Esophagus muscularis mucosa (tissue), 4 donors: ENCODE measurements at regions not wholly inside any gene's neighbourhood (a gene's known extent, or its start where the extent isn't known, plus 50 kb on each side); places are given as distances from the start of the nearest gene placed in this dataset.
A peak's percentile ranks its signal among the peaks of the same experiment; 100 is the strongest.

Source experiments
- DNase-seq: peaks from one replicate; pipeline ENCODE4 v3.0.0-alpha.2; 2017; ENCODE audit errors: extremely low spot score
- H3K27ac ChIP-seq, 4 donors: fragments of 200-600 bp; sonication (generic); replicated peaks in 1 of 4; 1 replicate in 3 of 4; 2 replicates in 1 of 4; pipeline ENCODE4 v1.5.1; 2016 to 2019; ENCODE audit warnings: mild to moderate bottlenecking in 1 of 4
- H3K27me3 ChIP-seq, 4 donors: fragments of 200-600 bp; sonication (generic); one replicate each; pipeline versions ENCODE4 v1.5.1 to v1.6.0; 2016 to 2019
- H3K36me3 ChIP-seq, 4 donors: fragments of 200-600 bp; sonication (generic); one replicate each; pipeline ENCODE4 v1.5.1; 2016 to 2019
- H3K4me1 ChIP-seq, 4 donors: fragments of 200-600 bp; sonication (generic); one replicate each; pipeline ENCODE4 v1.5.1; 2016 to 2019
- H3K4me3 ChIP-seq, 4 donors: fragments of 200-600 bp; sonication (generic); 1 replicate in 2 of 4; 2 replicates in 2 of 4; pipeline ENCODE4 v1.5.1; 2016 to 2019; ENCODE audit warnings: mild to moderate bottlenecking in 4 of 4, moderate library complexity in 1 of 4
- H3K9me3 ChIP-seq, 4 donors: fragments of 200-600 bp; sonication (generic); 1 replicate in 3 of 4; 2 replicates in 1 of 4; pipeline ENCODE4 v1.5.1; 2016 to 2019
- EP300 ChIP-seq: sonication (generic); formaldehyde crosslinking; IDR thresholded peaks from one replicate; pipeline ENCODE4 v1.6.1; 2017; ENCODE audit warnings: antibody characterized with exemption
- POLR2A ChIP-seq: fragments of 450-650 bp; IDR thresholded peaks from one replicate; pipeline ENCODE4 v1.6.1; 2017; ENCODE audit warnings: antibody characterized with exemption, moderate library complexity, mild to moderate bottlenecking, low read depth
- POLR2AphosphoS5 ChIP-seq, 2 donors: sonication (generic); formaldehyde crosslinking; IDR thresholded peaks; one replicate each; pipeline ENCODE4 v1.6.1; 2017; ENCODE audit warnings: antibody characterized with exemption in 2 of 2
- WGBS: methylation state at CpG from one replicate; pipeline ENCODE4 v1.1.5; 2018; 5-methylcytosine and 5-hydroxymethylcytosine counted together
- intact Hi-C: fragments of 100-400 bp; cut with DNase I; formaldehyde crosslinking; loops from one replicate; pipeline ENCODE4 v1.15.1; 2023
- TF ChIP-seq, protein P1 (sequence below), 3 experiments: fragments of 200-600 bp in 2 of 3; fragments of 450-650 bp in 1 of 3; sonication (generic) in 2 of 3; IDR thresholded peaks; one replicate each; pipeline ENCODE4 v1.5.1; 2017 to 2019; ENCODE audit warnings: antibody characterized with exemption in 3 of 3, mild to moderate bottlenecking in 2 of 3, moderate library complexity in 1 of 3

DNA sequence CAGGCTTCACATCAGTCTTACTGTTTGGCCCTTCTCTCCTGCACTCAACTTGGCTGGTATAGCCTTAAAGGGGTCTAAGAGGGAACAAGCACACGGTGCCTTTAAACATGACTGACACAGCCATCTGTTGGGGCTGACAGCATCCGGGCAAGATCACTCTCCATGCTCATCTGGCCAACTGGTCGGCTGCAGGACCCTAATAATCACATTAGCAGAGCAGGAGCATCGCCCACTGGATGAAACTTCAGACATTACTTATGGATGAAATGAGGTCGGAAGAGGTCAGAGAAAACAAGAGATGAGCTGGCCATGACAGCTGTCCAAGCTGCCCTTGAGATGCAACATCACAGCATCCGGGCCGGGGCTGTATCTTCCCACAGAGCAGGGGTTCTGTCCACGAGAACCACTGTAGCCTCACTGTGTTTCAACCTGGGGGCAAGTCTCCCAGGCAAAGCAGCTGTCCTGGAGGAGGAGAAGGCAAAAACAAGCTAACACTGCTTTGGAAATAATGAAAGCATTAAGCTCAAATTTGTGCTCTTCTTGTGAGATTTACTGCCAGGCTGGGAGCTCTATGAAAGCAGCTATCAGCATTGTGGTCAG, 94.4 kb upstream of the TTC29 start:
- H3K4me1 ChIP-seq = peaks cover 0 to 35% (median 29%) of the 10 kb centered on the region in 4 donors

DNA sequence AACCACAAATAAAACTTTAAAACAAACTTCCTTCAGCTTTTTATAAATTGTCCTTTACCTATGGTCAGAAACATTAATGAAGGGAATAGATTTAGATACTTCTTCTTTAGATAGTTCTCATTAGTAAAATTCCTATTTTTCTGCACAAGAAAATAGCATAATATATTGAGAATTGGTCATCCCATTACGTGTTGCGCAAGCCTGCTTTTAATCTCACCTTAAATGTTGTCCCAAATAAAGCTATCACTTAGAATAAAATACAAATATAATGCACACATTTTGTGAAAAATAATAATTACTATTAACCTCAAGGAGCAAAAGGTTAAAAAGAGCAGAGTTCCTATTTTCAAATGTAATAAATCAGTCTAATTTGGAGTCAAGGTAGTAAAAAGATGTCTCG, 95.2 kb upstream of the TTC29 start:
- no peak for TF ChIP-seq POLR2AphosphoS5 (IDR thresholded peaks at IDR 0.05)
- TF ChIP-seq, protein P1, sequence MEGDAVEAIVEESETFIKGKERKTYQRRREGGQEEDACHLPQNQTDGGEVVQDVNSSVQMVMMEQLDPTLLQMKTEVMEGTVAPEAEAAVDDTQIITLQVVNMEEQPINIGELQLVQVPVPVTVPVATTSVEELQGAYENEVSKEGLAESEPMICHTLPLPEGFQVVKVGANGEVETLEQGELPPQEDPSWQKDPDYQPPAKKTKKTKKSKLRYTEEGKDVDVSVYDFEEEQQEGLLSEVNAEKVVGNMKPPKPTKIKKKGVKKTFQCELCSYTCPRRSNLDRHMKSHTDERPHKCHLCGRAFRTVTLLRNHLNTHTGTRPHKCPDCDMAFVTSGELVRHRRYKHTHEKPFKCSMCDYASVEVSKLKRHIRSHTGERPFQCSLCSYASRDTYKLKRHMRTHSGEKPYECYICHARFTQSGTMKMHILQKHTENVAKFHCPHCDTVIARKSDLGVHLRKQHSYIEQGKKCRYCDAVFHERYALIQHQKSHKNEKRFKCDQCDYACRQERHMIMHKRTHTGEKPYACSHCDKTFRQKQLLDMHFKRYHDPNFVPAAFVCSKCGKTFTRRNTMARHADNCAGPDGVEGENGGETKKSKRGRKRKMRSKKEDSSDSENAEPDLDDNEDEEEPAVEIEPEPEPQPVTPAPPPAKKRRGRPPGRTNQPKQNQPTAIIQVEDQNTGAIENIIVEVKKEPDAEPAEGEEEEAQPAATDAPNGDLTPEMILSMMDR (IDR thresholded peaks at IDR 0.05) = no peak
- Histone ChIP-seq H3K36me3 (no peaks in the 10 kb centered on the region), H3K4me3 (no peak overlapping the region), H3K27ac (no peak overlapping the region), H3K4me1 (peaks cover 0 to 29% (median 28%) of the 10 kb centered on the region in 4 donors), H3K27me3 (no peaks in the 10 kb centered on the region), H3K9me3 (no peaks in the 10 kb centered on the region)
- intact Hi-C loops = no loop called here
- 94% methylated on average over 3 of the region's 3 CpGs for WGBS
- no peak for DNase-seq

More for the DNA sequence above, 94.4 kb upstream of the TTC29 start:
- Histone ChIP-seq H3K36me3 (no peaks in the 10 kb centered on the region), H3K4me3 (no peak overlapping the region), H3K27me3 (no peaks in the 10 kb centered on the region), H3K9me3 (no peaks in the 10 kb centered on the region), H3K27ac (no peak overlapping the region)
- intact Hi-C loops = no loop called here
- 85% methylated on average over 8 of the region's 8 CpGs for WGBS
- DNase-seq = no peak
- TF ChIP-seq, protein P1 (IDR thresholded peaks at IDR 0.05) = no peak
- TF ChIP-seq EP300 = no peak
- no peak for TF ChIP-seq POLR2A
- no peak for TF ChIP-seq POLR2AphosphoS5 (IDR thresholded peaks at IDR 0.05)

DNA sequence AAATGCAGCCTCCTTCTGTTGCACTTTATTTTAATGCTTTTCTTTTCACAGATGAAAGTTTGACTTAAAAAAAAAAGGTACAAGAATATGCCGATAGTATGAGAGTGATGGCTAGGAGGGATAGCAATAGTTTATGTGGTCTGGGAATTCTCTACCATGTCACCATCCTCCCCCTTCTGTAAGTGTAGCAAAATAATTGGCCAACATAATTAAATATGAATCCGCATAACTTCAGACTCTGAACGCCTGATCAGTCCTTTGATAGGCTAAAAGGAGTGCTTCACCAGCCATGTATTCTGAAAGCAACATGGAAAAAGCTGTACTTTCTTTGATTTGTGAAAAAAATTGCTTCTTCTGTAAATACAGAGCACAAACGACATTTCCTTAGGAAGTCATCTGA, 95.7 kb upstream of the TTC29 start:
- H3K9me3 ChIP-seq = no peaks in the 10 kb centered on the region
- TF ChIP-seq EP300 (no peak), POLR2A (no peak), POLR2AphosphoS5 (IDR thresholded peaks at IDR 0.05) (no peak)
- TF ChIP-seq, protein P1 (IDR thresholded peaks at IDR 0.05) = no peak
- H3K4me1 ChIP-seq = peaks cover 0 to 29% (median 28%) of the 10 kb centered on the region in 4 donors
- H3K27me3 ChIP-seq = no peaks in the 10 kb centered on the region
- no peaks in the 10 kb centered on the region for H3K36me3 ChIP-seq
- intact Hi-C loops = no loop called here
- no peak for DNase-seq
- no peak overlapping the region for H3K27ac ChIP-seq
- no peak overlapping the region for H3K4me3 ChIP-seq
- WGBS = 52% methylated on average over 4 of the region's 4 CpGs

DNA sequence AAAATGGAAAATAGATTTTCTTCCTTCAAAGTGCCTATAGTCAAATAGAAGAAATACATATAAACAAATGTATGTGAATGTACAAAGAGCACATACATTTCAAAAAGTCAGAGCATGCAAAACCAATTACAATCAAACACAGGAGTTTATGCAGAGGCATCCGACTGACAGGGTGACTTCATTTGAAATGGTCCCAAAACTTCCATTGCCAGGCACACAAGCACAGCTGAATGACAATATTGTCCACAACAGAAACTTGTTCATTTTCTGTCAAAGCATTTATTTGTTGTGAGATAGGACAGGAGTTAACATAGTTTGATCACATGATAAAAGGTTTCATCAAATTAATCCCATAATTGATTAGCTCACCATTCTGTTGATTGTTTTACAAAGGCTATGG, 96.4 kb upstream of the TTC29 start:
- Histone ChIP-seq H3K27me3 (no peaks in the 10 kb centered on the region), H3K4me3 (no peak overlapping the region), H3K4me1 (peaks cover 0 to 27% (median 26%) of the 10 kb centered on the region in 4 donors), H3K27ac (no peak overlapping the region), H3K9me3 (no peaks in the 10 kb centered on the region), H3K36me3 (no peaks in the 10 kb centered on the region)
- no peak for TF ChIP-seq POLR2A
- TF ChIP-seq EP300 = no peak
- TF ChIP-seq, protein P1 (IDR thresholded peaks at IDR 0.05) = no peak
- DNase-seq = no peak
- intact Hi-C loops = no loop called here
- WGBS = 40% methylated on average over 1 of the region's 1 CpG

DNA sequence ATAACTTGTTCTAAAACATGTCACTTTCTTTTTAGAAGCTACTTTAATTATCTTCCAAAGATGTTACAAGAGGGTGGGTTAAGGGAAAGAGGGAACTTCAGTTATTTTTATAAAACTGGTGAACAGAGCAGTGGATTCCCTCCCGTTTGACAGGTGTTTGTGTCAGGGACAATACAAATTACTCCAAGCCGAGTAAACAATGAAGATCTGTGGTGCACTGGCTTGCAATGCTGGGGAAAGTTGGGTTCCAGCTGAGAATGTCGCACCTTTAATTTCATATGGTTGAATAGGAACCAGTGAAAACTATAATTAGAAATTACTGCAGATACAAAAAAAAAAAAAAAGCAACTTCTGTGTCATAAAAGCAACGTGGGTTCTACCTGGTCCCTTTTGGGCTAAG, 98.6 kb upstream of the TTC29 start:
- Histone ChIP-seq H3K9me3 (peaks cover 0 to 4% (median 0%) of the 10 kb centered on the region in 4 donors), H3K36me3 (no peaks in the 10 kb centered on the region), H3K4me3 (no peak overlapping the region), H3K27me3 (no peaks in the 10 kb centered on the region), H3K4me1 (peaks cover 0 to 17% (median 14%) of the 10 kb centered on the region in 4 donors), H3K27ac (peak overlapping the region in 1 of 4 donors; percentile 38)
- TF ChIP-seq POLR2AphosphoS5 (IDR thresholded peaks at IDR 0.05) (no peak), EP300 (no peak), POLR2A (no peak)
- TF ChIP-seq, protein P1 (IDR thresholded peaks at IDR 0.05) = no peak
- no peak for DNase-seq
- intact Hi-C loops = no loop called here
- WGBS = 29% methylated on average over 4 of the region's 4 CpGs
